GM13977 (cell line): ENCODE measurements at regions not wholly inside any gene's neighbourhood (a gene's known extent, or its start where the extent isn't known, plus 50 kb on each side); places are given as distances from the start of the nearest gene placed in this dataset.
A peak's percentile ranks its signal among the peaks of the same experiment; 100 is the strongest.

ENCODE experiments used
- DNase-seq: peaks from one replicate; pipeline ENCODE4 v3.0.0; 2012; ENCODE audit warnings: low spot score
- CTCF ChIP-seq: IDR thresholded peaks from 2 replicates; pipeline ENCODE4 v1.5.1; 2012; ENCODE audit warnings: mild to moderate bottlenecking, control low read depth; ENCODE audit not compliant: insufficient read depth; ENCODE audit errors: extremely low read depth, missing control alignments
- in situ Hi-C: fragments of 300-500 bp; cut with MboI; formaldehyde crosslinking; loops from one replicate; pipeline ENCODE4 v1.12.0; 2022; ENCODE audit warnings: low sequenced_read_pairs, low pct_unique_long_range_greater_than_20kb, mixed read lengths, inconsistent platforms; ENCODE audit not compliant: unreplicated experiment

DNA sequence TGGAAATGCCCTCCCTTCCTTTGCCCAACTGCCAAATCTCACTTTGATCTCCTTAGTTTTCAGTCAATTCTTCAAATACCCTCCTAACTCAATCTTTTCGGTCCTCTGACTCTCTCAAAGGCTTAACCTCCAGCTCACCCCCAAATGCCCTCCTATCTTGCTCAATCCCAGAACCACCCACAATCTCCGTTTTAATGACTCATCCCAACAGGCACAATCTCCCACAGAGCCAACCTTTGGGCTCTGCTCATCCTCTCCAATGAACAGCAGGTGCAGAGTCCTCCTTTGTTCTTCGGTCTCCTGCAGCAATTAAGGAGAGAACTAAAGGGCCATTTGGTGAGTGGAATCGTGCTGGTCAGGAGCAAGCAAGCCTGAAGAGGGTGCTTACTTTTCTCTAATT is 366.1 kb upstream of the CRIM1 start:
- in situ Hi-C loops = no loop called here
- DNase-seq = no peak
- TF ChIP-seq CTCF = no peak

GRCh38 chr2:35989040-35989439 is 366.5 kb upstream of the CRIM1 start:
- in situ Hi-C loops = no loop called here
- TF ChIP-seq CTCF = no peak

GRCh38 chr2:35986871-35987270 is 368.7 kb upstream of the CRIM1 start:
- peak; percentile 5 for TF ChIP-seq CTCF
- no peak for DNase-seq
- in situ Hi-C loops = no loop called here

More at GRCh38 chr2:35989040-35989439, 366.5 kb upstream of the CRIM1 start:
- no peak for DNase-seq

GRCh38 chr2:35978218-35978617 is 377.4 kb upstream of the CRIM1 start:
- TF ChIP-seq CTCF = no peak
- in situ Hi-C loops = no loop called here
- peak; percentile 24 for DNase-seq

GRCh38 chr2:35976611-35977010 is 379.0 kb upstream of the CRIM1 start:
- in situ Hi-C loops = no loop called here
- TF ChIP-seq CTCF = no peak
- no peak for DNase-seq

- no peak for TF ChIP-seq CTCF
- in situ Hi-C loops = loop anchor here (25.0 kb wide), 1 partner anchor 364 kb away; no protein-coding TSS in a partner anchor
- no peak for DNase-seq
Observed at GRCh38 chr2:35973737-35974132, 381.8 kb upstream of the CRIM1 start.
